GM18517 (cell line): ENCODE measurements at regions not wholly inside any gene's neighbourhood (a gene's known extent, or its start where the extent isn't known, plus 50 kb on each side); places are given as distances from the start of the nearest gene placed in this dataset.
A peak's percentile ranks its signal among the peaks of the same experiment; 100 is the strongest.
"Not testable (repeated sequence)": the region's sequence is repeated elsewhere in the genome, so short reads cannot be mapped to it uniquely, and the experiment has no call there.

Experiments
- ATAC-seq: cut with Tn5 transposase; IDR thresholded peaks from one replicate; pipeline ENCODE4 v1.9.1; 2021; ENCODE audit warnings: mild to moderate bottlenecking, moderate library complexity; ENCODE audit not compliant: unreplicated experiment

GRCh38 chr6:14510038-14510437, 392.5 kb downstream of the CD83 start:
- ATAC-seq: no peak

GRCh38 chr6:14511061-14511586, 393.6 kb downstream of the CD83 start:
- no peak for ATAC-seq

GRCh38 chr6:14512246-14512645, 394.7 kb downstream of the CD83 start:
- ATAC-seq: no peak

DNA sequence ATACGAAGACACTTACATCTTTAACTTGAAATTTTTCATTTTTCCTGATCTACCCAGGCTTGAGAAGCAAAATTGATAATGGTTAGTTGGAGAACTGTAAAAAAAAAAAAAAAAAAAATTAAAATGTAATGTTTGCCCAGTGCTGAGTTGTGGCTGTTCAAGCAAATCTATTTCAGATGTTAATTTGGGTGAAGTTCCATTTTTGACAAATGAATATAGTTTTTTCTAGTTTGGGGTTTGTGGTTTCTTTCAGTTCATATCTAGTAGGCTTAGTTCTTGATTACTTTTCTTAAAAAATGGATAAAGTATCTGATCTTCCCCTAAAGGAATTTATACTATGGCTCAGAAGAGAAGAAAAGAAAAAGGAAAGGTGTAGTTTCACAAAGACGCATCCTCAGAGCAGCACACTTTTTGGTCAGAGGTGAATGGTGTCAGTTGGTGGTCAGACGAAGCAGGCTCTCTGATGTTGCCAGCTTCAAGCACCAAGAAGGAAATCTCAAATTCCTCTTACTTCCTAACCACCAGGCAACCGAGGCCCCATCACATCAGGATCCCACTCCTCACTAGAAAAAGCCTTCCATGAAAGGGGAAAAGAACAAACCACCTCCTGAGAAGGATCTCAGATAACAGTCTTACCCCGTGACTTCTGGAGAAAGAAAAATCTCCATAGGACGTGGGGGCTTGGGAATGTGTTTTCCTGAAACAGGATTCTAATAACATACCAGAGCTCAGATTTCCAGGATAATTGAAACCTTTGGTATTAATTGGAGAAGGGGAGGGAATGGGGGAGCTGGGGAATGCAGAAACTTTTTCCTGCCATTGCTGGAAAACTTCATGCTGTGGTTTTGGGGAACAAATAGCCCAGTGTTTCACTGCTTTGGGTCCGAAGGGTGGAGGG, 396.2 kb downstream of the CD83 start:
- ATAC-seq: no peak

- ATAC-seq: no peak
Measured at GRCh38 chr6:14516956-14517355, 399.4 kb downstream of the CD83 start.

DNA sequence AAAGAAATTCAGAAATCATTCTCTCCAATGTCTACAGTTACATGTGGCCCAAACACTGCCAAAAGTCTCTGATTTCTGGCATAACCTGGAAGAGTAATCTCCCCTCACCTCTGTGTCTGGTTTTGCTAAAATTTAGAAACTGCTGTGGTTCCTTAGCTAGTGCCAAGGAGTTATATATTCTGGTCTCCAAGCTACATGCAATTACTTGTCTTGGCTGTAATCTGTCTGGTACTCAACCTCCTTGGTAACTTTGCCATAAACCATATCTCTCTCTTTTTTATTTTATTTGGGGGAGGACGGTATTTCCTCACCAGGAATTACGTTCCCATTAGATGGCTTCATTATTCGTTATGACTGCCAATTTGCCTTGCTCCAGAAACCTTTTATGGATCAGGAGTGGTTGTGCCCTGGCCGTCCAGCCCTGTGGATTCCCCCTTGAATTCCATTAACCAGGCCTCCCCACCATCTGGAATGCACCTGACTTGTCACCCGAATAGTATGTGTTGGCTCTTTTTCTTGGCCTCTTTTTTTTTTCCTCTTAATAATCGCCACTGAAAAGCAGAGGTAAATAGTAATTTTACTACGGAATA, 400.0 kb downstream of the CD83 start:
- no peak for ATAC-seq

DNA sequence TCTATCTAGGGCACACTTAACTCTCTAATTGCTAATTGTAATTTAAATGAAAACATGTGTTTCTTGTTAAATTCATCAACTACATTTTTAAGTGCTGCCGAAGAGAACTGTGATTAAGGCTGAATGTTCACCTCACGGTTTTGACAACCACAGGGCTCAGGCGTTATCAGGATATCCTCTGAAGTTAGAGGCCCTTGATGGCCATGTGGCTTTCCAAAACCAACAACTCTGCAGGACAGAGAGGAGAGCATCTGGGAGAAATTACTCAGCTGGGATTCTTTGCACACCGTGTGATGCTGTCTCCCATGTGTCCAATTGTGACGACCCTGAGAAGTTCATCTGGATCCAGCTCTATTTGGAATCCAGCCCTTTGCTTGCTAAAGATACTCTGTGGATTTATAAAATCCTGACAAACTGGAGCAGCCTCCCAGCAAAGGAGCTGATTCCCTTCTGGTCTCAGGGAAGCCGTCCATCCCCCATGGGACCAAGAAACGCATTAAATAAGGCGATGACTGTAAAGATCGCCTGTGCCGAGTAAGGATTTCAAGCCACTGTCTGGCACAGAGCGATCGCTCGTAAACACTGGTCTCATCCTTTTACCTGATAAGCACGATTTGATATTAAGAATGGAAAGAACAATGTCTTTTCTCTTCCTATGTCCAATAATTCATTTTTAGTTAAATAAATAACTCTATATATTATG, 401.1 kb downstream of the CD83 start:
- no peak for ATAC-seq

DNA sequence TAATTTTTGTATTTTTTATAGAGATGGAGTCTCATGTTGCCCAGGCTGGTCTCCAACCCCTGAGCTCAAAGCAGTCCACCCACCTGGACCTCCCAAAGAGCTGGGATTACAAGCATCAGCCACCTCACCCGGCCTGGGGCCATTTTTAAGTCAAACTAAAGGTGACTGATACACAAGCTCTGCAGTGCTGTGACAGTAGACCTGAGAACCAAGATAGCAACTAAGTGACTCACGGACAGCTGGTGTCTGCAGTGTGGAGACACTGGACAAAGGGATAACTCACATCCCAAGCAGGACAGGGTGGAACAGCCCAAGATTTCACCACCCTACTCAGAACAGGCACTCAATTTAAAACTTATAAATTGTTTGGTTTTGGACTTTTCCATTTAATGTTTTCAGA, 402.5 kb downstream of the CD83 start:
- ATAC-seq: no peak

- ATAC-seq: no peak
Measured at GRCh38 chr6:14520536-14520935, 403.0 kb downstream of the CD83 start.

- ATAC-seq: no peak
Measured at GRCh38 chr6:14521141-14521540, 403.6 kb downstream of the CD83 start.

DNA sequence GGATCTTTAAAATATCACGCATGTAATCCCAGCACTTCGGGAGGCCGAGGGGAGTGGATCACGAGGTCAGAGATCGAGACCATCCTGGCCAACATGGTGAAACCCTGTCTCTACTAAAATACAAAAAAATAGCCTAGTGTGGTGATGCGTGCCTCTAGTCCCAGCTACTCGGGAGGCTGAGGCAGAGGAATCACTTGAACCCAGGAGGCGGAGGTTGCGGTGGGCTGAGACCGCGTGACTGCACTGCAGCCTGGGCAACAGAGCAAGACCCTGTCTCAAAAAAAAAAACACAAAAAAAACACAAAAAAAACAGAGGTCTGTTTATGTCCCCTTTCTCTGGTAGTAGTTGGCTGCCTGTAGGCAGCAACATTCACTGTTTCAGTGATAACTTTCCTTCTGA, 404.3 kb downstream of the CD83 start:
- not testable (repeated sequence) for ATAC-seq

DNA sequence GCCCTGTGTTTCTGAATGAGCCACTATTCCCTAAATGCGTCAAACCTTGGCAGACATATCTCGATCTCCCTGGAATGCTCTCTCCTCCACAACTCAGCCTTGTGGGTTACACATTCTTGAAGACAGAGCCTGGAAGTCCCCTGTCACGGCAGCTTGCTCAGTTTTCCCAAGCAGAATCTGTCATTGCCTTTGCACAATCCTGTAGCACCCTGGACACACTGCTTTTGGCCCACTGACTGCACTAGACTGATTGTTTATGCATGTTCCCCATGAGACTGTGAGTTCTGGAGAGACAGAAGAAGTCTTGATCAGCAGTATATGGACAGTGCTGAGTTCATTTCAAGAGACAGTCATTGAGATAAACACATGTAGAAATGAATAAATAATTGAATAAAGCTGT, 406.7 kb downstream of the CD83 start:
- ATAC-seq: no peak

DNA sequence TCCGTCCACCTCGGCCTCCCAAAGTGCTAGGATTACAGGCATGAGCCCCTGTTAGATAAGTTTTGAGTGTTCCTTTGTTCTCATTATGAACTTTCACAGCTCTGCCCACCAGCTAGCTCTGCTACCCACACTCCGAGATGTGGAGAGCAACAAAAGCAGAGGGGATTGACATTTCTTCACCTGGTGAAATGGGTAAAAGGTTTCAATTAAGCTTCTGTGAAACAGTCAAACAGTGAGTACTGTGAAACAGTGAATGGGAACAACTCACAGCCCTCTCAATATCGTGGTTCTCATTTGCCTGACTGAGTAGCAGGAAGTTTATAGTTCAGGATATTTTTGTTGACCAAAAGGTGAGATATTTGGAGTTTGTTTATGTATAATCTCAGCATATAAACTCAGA, 412.8 kb downstream of the CD83 start:
- ATAC-seq: no peak

GRCh38 chr6:14533446-14533845, 415.9 kb downstream of the CD83 start:
- ATAC-seq: no peak

DNA sequence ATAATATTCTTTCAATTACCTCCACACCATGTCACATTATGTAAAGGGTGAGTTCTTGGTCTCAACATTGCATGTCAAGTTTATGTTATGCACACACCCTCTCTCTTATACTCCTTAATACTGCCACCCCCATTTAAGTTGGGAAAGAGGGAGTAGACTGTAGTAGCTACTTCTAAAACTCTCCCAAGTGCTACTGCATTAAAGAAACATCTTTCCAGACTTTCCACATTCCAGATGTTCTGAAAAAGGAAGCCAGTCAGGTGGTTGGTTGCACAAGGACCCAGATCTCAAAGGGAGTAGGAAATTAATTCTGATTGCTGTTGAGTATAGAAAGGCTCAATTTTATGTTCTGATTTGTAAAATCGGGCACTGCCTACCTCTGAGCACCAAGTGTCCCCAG, 419.5 kb downstream of the CD83 start:
- ATAC-seq: no peak

GRCh38 chr6:14540276-14540675, 422.7 kb downstream of the CD83 start:
- ATAC-seq: no peak

- no peak for ATAC-seq
Measured at GRCh38 chr6:14540810-14541540, 423.4 kb downstream of the CD83 start.

DNA sequence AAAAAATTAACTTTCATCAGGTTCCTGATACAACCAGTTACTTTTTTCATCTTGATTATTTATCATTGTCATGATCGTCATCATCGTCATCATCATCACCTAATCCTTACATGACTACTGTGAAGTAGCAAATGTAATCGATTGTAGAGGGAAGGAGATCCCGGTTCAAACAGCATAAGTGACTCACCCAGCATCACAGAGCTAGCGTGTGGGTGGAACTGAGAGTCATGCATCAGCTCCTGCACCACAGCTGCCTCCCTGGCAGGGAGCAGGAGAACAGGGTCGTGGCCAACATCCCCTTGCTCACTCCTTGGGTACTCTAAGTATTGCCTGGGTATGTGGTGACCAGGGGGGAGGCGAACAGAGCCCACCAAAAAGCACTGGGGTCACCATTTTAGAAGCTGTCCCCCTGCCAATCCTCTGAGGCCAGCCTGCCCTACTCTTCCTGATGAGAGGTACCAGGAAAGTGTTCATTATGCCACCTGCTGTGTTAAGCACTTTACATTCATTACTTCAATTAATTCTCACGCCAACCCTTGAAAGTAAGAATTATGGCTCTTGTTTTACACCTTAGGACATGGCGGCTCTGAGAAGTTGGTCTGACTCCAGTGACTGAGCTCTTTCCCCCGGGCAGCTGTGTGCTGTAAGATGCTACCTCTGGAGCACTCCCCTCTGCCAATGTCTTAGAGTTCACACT, 425.2 kb downstream of the CD83 start:
- ATAC-seq: peak; percentile 60

- ATAC-seq: no peak
Measured at GRCh38 chr6:14543971-14544585, 426.5 kb downstream of the CD83 start.

DNA sequence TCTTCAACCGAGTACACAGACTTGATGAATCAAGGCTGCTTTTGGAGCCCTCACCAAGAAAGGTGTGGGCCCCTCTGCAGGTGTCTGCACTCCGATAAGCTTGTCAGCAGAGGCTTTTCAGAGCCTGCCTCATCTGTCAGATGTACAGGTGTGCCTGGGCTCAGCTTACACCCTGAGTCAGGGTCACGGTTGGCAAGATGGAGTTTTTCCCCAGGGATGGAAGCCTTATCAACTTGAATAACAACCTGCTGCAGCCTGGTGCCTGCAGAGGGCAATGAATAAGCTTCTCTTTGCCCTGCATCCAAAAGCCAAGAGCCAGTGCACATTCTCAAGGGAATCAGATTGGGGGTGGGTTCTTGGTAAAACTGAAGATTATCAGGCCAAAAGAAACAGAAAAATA, 427.1 kb downstream of the CD83 start:
- ATAC-seq: no peak
